Psoas muscle (tissue), 7 donors: ENCODE measurements at regions not wholly inside any gene's neighbourhood (a gene's known extent, or its start where the extent isn't known, plus 50 kb on each side); places are given as distances from the start of the nearest gene placed in this dataset.

Experiments
- ATAC-seq, 4 donors: fragments of 200-7000 bp; cut with Tn5 transposase; one replicate each; pipeline ENCODE4 v1.9.1; 2020; ENCODE audit warnings: moderate library complexity in 3 of 4, mild to moderate bottlenecking in 2 of 4
- DNase-seq, 2 donors: peaks; one replicate each; pipeline ENCODE4 v3.0.0-alpha.2; 2020
- H3K27ac ChIP-seq: fragments of 200-600 bp; one replicate; pipeline ENCODE4 v1.8.0; 2022
- H3K27me3 ChIP-seq, 3 donors: fragments of 200-600 bp in 1 of 3; one replicate each; pipeline versions ENCODE4 v1.6.1 to v1.8.0; 2013 to 2022; ENCODE audit warnings: low read length in 2 of 3, mild to moderate bottlenecking in 2 of 3, moderate library complexity in 1 of 3; ENCODE audit not compliant: insufficient read depth in 3 of 3
- H3K36me3 ChIP-seq, 2 donors: fragments of 200-600 bp in 1 of 2; one replicate each; pipeline versions ENCODE4 v1.6.1 to v1.8.0; 2013 to 2022; ENCODE audit warnings: low read depth in 1 of 2, mild to moderate bottlenecking in 1 of 2, moderate library complexity in 1 of 2; ENCODE audit not compliant: insufficient read depth in 1 of 2
- H3K4me1 ChIP-seq: fragments of 200-600 bp; one replicate; pipeline ENCODE4 v1.8.0; 2022
- H3K4me3 ChIP-seq: fragments of 200-600 bp; one replicate; pipeline ENCODE4 v1.8.0; 2022; ENCODE audit warnings: mild to moderate bottlenecking
- H3K9me3 ChIP-seq: fragments of 200-600 bp; one replicate; pipeline ENCODE4 v1.8.0; 2022
- CTCF ChIP-seq: fragments of 200-600 bp; IDR thresholded peaks from one replicate; pipeline ENCODE4 v1.8.0; 2022; ENCODE audit warnings: antibody characterized with exemption
- WGBS, 3 donors: extraction: QIAGEN DNeasy Blood & Tissue Kit; methylation state at CpG; one replicate each; pipeline versions ENCODE4 v1.1.6 to v1.1.7; 2013; 5-methylcytosine and 5-hydroxymethylcytosine counted together
- intact Hi-C, 2 donors: fragments of 100-400 bp; cut with DNase I; formaldehyde crosslinking; loops; one replicate each; pipeline versions ENCODE4 v1.11.0 to v1.14.2; 2022
- donor health status: healthy with polysubstance abuse.
- donor health status: DM: no; HTN: no; CAD: no; lungs with moderate emphysema.
- donor health status: Bipolar disorder and iron deficiency.
- donor health status: healthy.
- donor health status: DM: yes; HTN: yes; CAD: no.
- donor health status: DM: no; HTN: no; CAD: no.
- donor health status: DM: yes; HTN: yes; CAD: no.

GRCh38 chr5:57402761-57403160 lies 79.8 kb downstream of the ACTBL2 start:
- intact Hi-C loops: no loop called here
- H3K36me3 ChIP-seq: no peaks in the 10 kb centered on the region
- no peak overlapping the region for H3K4me3 ChIP-seq
- TF ChIP-seq CTCF: no peak
- no peaks in the 10 kb centered on the region for H3K27me3 ChIP-seq
- H3K27ac ChIP-seq: no peak overlapping the region
- H3K9me3 ChIP-seq: no peaks in the 10 kb centered on the region
- 61 to 79% (median 67%) methylated on average over 3 of the region's 3 CpGs for WGBS, 3 donors
- DNase-seq (no peak), ATAC-seq (no peak)
- no peaks in the 10 kb centered on the region for H3K4me1 ChIP-seq

- ATAC-seq (no peak), DNase-seq (no peak)
- Histone ChIP-seq H3K27me3 (no peaks in the 10 kb centered on the region), H3K4me3 (no peak overlapping the region), H3K27ac (no peak overlapping the region), H3K4me1 (no peaks in the 10 kb centered on the region), H3K9me3 (no peaks in the 10 kb centered on the region), H3K36me3 (no peaks in the 10 kb centered on the region)
- TF ChIP-seq CTCF: no peak
- WGBS, 3 donors: 62 to 71% (median 63%) methylated on average over 2 of the region's 2 CpGs
- intact Hi-C loops: no loop called here
These were observed 80.3 kb downstream of the ACTBL2 start for GRCh38 chr5:57402348-57402747.

GRCh38 chr5:57398413-57399093 lies 84.1 kb downstream of the ACTBL2 start:
- no peaks in the 10 kb centered on the region for H3K27me3 ChIP-seq
- H3K36me3 ChIP-seq: no peaks in the 10 kb centered on the region
- WGBS, 3 donors: 82 to 85% (median 84%) methylated on average over 10 of the region's 10 CpGs
- DNase-seq (no peak), ATAC-seq (no peak)
- no peak overlapping the region for H3K4me3 ChIP-seq
- intact Hi-C loops: no loop called here
- H3K9me3 ChIP-seq: no peaks in the 10 kb centered on the region
- TF ChIP-seq CTCF: no peak
- H3K27ac ChIP-seq: no peak overlapping the region
- H3K4me1 ChIP-seq: no peaks in the 10 kb centered on the region

GRCh38 chr5:57396701-57397100 lies 85.9 kb downstream of the ACTBL2 start:
- DNase-seq (no peak), ATAC-seq (no peak)
- no peak for TF ChIP-seq CTCF
- intact Hi-C loops: no loop called here
- H3K27ac ChIP-seq: no peak overlapping the region
- no peaks in the 10 kb centered on the region for H3K4me1 ChIP-seq
- no peaks in the 10 kb centered on the region for H3K9me3 ChIP-seq
- H3K4me3 ChIP-seq: no peak overlapping the region
- H3K36me3 ChIP-seq: no peaks in the 10 kb centered on the region
- no peaks in the 10 kb centered on the region for H3K27me3 ChIP-seq
- WGBS, 3 donors: 67 to 80% (median 77%) methylated on average over 3 of the region's 3 CpGs
